Right lobe of liver (tissue), 6 donors: ENCODE measurements at regions not wholly inside any gene's neighbourhood (a gene's known extent, or its start where the extent isn't known, plus 50 kb on each side); places are given as distances from the start of the nearest gene placed in this dataset.

Experiments
- ATAC-seq, 4 donors: fragments of 200-7000 bp; cut with Tn5 transposase; one replicate each; pipeline ENCODE4 v1.9.1; 2020; ENCODE audit warnings: mild to moderate bottlenecking in 4 of 4, moderate library complexity in 4 of 4
- DNase-seq, 3 donors: peaks; one replicate each; pipeline ENCODE4 v3.0.0-alpha.2; 2020
- H3K27ac ChIP-seq, 3 donors: fragments of 200-600 bp; one replicate each; pipeline ENCODE4 v1.8.0; 2022
- H3K27me3 ChIP-seq, 2 donors: fragments of 200-600 bp; one replicate each; pipeline ENCODE4 v1.8.0; 2022
- H3K36me3 ChIP-seq, 4 donors: fragments of 200-600 bp; sonication (generic) in 1 of 4; one replicate each; pipeline versions ENCODE4 v1.5.1 to v1.8.0; 2017 to 2022; ENCODE audit warnings: control low read depth in 1 of 4
- H3K4me1 ChIP-seq, 4 donors: fragments of 200-600 bp; sonication (generic) in 1 of 4; one replicate each; pipeline versions ENCODE4 v1.5.1 to v1.8.0; 2017 to 2022; ENCODE audit warnings: control low read depth in 1 of 4
- H3K4me3 ChIP-seq, 3 donors: fragments of 200-600 bp; one replicate each; pipeline ENCODE4 v1.8.0; 2022
- H3K9me3 ChIP-seq, 4 donors: fragments of 200-600 bp; sonication (generic) in 1 of 4; one replicate each; pipeline versions ENCODE4 v1.5.1 to v1.8.0; 2017 to 2022; ENCODE audit warnings: control low read depth in 1 of 4
- POLR2A ChIP-seq: fragments of 450-650 bp; IDR thresholded peaks from one replicate; pipeline ENCODE4 v1.6.1; 2017; ENCODE audit warnings: antibody characterized with exemption, mild to moderate bottlenecking
- WGBS: methylation state at CpG from one replicate; pipeline ENCODE4 v1.1.6; 2018; ENCODE audit warnings: low coverage, low lambda C conversion rate; ENCODE audit not compliant: insufficient coverage; ENCODE audit errors: missing lambda C conversion rate; 5-methylcytosine and 5-hydroxymethylcytosine counted together
- intact Hi-C, 2 donors: fragments of 100-400 bp; cut with DNase I; formaldehyde crosslinking; loops; one replicate each; pipeline versions ENCODE4 v1.11.2 to v1.14.1; 2022
- TF ChIP-seq, protein P1 (sequence below), 4 donors: fragments of 200-600 bp in 3 of 4; fragments of 450-650 bp in 1 of 4; IDR thresholded peaks; one replicate each; pipeline versions ENCODE4 v1.5.1 to v1.8.0; 2016 to 2022; ENCODE audit warnings: antibody characterized with exemption in 4 of 4, mild to moderate bottlenecking in 2 of 4
- donor health status: DM: no; HTN: yes; CAD: no.
- donor health status: DM: no; HTN: no; CAD: no.
- donor health status: DM: no; HTN: no; CAD: no.
- donor health status: DM: no; HTN: yes; CAD: no.
- donor health status: DM: no; HTN: yes; CAD: no.

DNA sequence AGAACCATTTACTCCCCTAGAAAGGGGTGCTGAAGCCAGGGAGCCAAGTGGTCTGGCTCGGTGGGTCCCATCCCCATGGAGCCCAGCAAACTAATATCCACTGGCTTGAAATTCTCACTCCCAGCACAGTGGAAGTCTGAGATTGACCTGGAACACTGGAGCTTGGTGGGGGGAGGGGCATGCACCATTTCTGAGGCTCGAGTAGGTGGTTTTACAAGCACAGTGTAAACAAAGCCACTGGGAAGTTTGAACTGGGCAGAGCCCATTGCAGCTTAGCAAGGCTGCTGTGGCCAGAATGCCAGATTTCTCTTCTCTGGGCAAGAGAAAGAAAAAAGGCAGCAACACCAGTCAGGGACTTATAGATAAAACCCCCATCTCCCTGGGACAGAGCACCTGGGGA, 855.8 kb upstream of the CITED2 start:
- H3K27me3 ChIP-seq: no peaks in the 10 kb centered on the region
- TF ChIP-seq, protein P1, sequence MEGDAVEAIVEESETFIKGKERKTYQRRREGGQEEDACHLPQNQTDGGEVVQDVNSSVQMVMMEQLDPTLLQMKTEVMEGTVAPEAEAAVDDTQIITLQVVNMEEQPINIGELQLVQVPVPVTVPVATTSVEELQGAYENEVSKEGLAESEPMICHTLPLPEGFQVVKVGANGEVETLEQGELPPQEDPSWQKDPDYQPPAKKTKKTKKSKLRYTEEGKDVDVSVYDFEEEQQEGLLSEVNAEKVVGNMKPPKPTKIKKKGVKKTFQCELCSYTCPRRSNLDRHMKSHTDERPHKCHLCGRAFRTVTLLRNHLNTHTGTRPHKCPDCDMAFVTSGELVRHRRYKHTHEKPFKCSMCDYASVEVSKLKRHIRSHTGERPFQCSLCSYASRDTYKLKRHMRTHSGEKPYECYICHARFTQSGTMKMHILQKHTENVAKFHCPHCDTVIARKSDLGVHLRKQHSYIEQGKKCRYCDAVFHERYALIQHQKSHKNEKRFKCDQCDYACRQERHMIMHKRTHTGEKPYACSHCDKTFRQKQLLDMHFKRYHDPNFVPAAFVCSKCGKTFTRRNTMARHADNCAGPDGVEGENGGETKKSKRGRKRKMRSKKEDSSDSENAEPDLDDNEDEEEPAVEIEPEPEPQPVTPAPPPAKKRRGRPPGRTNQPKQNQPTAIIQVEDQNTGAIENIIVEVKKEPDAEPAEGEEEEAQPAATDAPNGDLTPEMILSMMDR (IDR thresholded peaks at IDR 0.05): no peak
- DNase-seq (no peak), ATAC-seq (peak in 1 of 4 donors; percentile 27)
- H3K4me3 ChIP-seq: no peak overlapping the region
- intact Hi-C loops: no loop called here
- no peaks in the 10 kb centered on the region for H3K36me3 ChIP-seq
- H3K27ac ChIP-seq: no peak overlapping the region
- no peaks in the 10 kb centered on the region for H3K4me1 ChIP-seq
- H3K9me3 ChIP-seq: no peaks in the 10 kb centered on the region
- 58% methylated on average over 2 of the region's 2 CpGs for WGBS

DNA sequence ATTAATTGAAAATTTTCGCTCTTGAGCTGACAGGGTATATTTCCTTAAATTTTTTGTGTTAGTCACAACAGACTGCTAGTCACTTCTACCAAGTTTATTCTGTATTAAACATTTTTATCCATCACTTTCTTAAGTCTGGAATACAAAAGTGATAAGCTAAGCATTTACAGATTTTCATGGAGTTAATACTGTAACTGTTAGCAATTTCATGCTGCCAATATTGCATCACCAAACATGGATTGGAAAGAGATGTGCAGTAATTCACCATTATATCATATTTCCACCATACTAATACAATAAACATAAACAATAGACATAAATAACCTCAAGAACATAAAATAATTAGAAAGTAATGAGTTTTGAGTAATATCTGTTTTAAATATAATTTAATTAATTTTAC, 854.0 kb upstream of the CITED2 start:
- Histone ChIP-seq H3K27ac (no peak overlapping the region), H3K9me3 (no peaks in the 10 kb centered on the region), H3K4me3 (no peak overlapping the region), H3K27me3 (no peaks in the 10 kb centered on the region), H3K4me1 (no peaks in the 10 kb centered on the region), H3K36me3 (no peaks in the 10 kb centered on the region)
- TF ChIP-seq, protein P1 (IDR thresholded peaks at IDR 0.05): no peak
- no peak for TF ChIP-seq POLR2A
- ATAC-seq (no peak), DNase-seq (no peak)
- intact Hi-C loops: no loop called here
- WGBS: 76% methylated on average over 1 of the region's 1 CpG

DNA sequence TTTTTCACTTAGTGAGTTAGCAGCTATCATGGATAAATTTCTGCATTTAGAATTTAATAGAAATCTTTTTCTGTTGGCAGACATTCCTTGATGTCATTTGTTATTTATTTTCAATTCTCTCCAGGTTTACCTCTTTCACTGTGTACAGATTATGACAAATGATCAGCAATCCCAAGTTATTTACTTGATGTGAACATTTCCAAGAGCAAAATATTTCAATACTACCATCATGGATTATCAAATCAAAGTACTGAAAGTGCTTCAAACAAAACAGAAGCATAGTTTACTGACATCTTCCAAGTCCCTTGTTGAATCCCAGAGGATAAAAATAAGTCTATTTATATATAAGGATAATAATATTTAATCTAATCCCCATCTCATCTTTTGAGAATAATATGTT, 852.2 kb upstream of the CITED2 start:
- Histone ChIP-seq H3K4me3 (no peak overlapping the region), H3K4me1 (no peaks in the 10 kb centered on the region), H3K36me3 (no peaks in the 10 kb centered on the region), H3K9me3 (no peaks in the 10 kb centered on the region), H3K27me3 (no peaks in the 10 kb centered on the region), H3K27ac (no peak overlapping the region)
- no peak for ATAC-seq
- intact Hi-C loops: no loop called here
- TF ChIP-seq POLR2A: no peak
- TF ChIP-seq, protein P1 (IDR thresholded peaks at IDR 0.05): no peak
- no peak for DNase-seq

DNA sequence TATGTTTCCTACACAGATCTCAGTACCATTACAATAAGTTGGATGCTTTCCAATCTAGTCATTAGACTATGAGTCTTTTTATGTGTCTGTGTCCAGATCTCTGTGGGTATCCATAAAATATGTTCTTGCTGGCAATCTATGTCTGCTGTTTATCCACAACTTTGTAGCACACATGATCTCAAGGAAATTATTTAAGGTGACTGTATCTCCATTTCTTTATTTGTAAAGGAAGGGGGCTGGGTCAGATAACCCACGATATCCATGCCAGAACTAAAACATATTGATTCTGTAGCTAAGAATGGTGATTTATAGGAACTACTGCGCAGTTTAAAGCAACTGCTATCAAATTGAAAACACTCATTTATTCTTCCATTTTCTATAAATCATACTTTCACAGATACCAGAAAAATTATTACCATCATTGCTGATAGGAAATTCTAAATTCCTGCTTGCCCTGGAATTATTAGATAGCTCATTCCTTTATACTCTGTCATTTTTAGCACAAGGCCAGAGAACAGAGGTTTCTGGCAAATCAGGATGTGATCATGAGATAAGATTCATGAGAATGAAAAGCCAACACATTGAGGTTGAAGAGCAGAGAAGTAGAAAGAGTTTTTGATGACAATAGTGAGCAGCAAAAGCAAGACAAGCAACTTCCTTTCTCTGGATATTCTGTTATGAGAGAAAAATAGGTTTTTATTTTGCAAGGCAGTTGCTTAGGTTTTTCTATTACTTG, 851.4 kb upstream of the CITED2 start:
- Histone ChIP-seq H3K4me3 (no peak overlapping the region), H3K27me3 (no peaks in the 10 kb centered on the region), H3K27ac (no peak overlapping the region), H3K36me3 (no peaks in the 10 kb centered on the region), H3K4me1 (no peaks in the 10 kb centered on the region), H3K9me3 (no peaks in the 10 kb centered on the region)
- DNase-seq: no peak
- ATAC-seq: no peak
- intact Hi-C loops: no loop called here
- TF ChIP-seq, protein P1 (IDR thresholded peaks at IDR 0.05): no peak
- TF ChIP-seq POLR2A: no peak
- WGBS: 68% methylated on average over 2 of the region's 2 CpGs

DNA sequence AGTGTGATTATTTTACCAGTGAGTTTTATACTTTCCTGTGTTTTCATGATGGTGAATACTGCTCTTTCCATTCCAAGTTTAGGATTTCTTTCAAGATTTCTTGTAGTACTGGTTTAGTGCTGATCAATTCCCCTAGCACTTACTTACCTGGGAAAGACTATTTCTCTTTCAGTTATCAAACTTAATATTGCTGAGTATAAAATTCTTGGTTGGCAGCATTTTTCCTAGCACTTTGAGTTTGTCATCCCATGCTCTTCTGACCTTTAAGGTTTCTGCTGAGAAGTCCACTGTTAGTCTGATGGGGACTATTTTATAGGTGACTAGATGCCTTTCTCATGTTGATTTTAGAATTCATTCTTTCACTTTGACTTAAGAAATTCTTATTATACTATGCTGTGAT, 842.8 kb upstream of the CITED2 start:
- ATAC-seq (no peak), DNase-seq (no peak)
- H3K4me1 ChIP-seq: no peaks in the 10 kb centered on the region
- intact Hi-C loops: no loop called here
- no peak overlapping the region for H3K4me3 ChIP-seq
- no peaks in the 10 kb centered on the region for H3K36me3 ChIP-seq
- TF ChIP-seq, protein P1 (IDR thresholded peaks at IDR 0.05): no peak
- TF ChIP-seq POLR2A: no peak
- no peaks in the 10 kb centered on the region for H3K9me3 ChIP-seq
- no peaks in the 10 kb centered on the region for H3K27me3 ChIP-seq
- H3K27ac ChIP-seq: no peak overlapping the region
